H1 (cell line): ENCODE measurements at regions not wholly inside any gene's neighbourhood (a gene's known extent, or its start where the extent isn't known, plus 50 kb on each side); places are given as distances from the start of the nearest gene placed in this dataset.
A peak's percentile ranks its signal among the peaks of the same experiment; 100 is the strongest.
"Not testable (repeated sequence)": the region's sequence is repeated elsewhere in the genome, so short reads cannot be mapped to it uniquely, and the experiment has no call there.

Experiments
- CTCF ChIA-PET: fragments of 300-600 bp; sonication (Branson Sonifier 250); formaldehyde crosslinking; loops from one replicate; lab custom pipeline; 2021; ENCODE audit not compliant: partially characterized antibody; lab: Charles Lee
- POLR2A ChIA-PET: fragments of 300-600 bp; sonication (Branson Sonifier 250); formaldehyde crosslinking; loops from one replicate; lab custom pipeline; 2021; ENCODE audit warnings: inconsistent platforms; ENCODE audit not compliant: partially characterized antibody; lab: Charles Lee
- DNase-seq, 2 experiments: peaks; one replicate each; pipeline versions ENCODE4 v3.0.0 to v3.0.0-alpha.2; 2010 to 2022; ENCODE audit warnings: low spot score in 2 of 2, low read depth in 1 of 2, mixed read lengths in 1 of 2
- FAIRE-seq: peaks from 2 replicates; lab custom pipeline; 2011; peaks lifted over from hg19 to GRCh38; lab: Jason Lieb, UNC
- H2AFZ ChIP-seq: 2 replicates; pipeline ENCODE4 v1.8.1; 2012; ENCODE audit warnings: low read length, inconsistent platforms
- H2AK5ac ChIP-seq: 2 replicates; pipeline ENCODE4 v1.6.1; 2013; ENCODE audit warnings: low read depth, low read length
- H2BK120ac ChIP-seq: replicated peaks from 2 replicates; pipeline ENCODE3; 2013; ENCODE audit warnings: low read depth, low read length, inconsistent platforms
- H2BK12ac ChIP-seq: 2 replicates; pipeline ENCODE4 v1.6.1; 2013; ENCODE audit warnings: low read depth, low read length
- H2BK15ac ChIP-seq: 2 replicates; pipeline ENCODE4 v1.6.1; 2013; ENCODE audit warnings: low read length
- H2BK20ac ChIP-seq: 2 replicates; pipeline ENCODE4 v1.6.1; 2013; ENCODE audit warnings: low read length
- H2BK5ac ChIP-seq: 2 replicates; pipeline ENCODE4 v1.6.1; 2013; ENCODE audit warnings: low read depth, low read length
- H3K14ac ChIP-seq: 2 replicates; pipeline ENCODE4 v1.6.1; 2013; ENCODE audit warnings: inconsistent platforms; ENCODE audit not compliant: insufficient read length
- H3K18ac ChIP-seq: 2 replicates; pipeline ENCODE4 v1.6.1; 2013; ENCODE audit warnings: low read length; ENCODE audit errors: extremely low read depth
- H3K23ac ChIP-seq: 2 replicates; pipeline ENCODE4 v1.6.1; 2013; ENCODE audit warnings: inconsistent platforms; ENCODE audit not compliant: insufficient read length
- H3K23me2 ChIP-seq: 2 replicates; pipeline ENCODE4 v1.6.1; 2013; ENCODE audit warnings: low read depth, low read length
- H3K27ac ChIP-seq: 2 replicates; pipeline ENCODE4 v1.6.1; 2011; ENCODE audit warnings: low read depth, low read length, inconsistent platforms
- H3K27me3 ChIP-seq, 4 experiments: replicated peaks in 1 of 4; 1 replicate in 1 of 4; 2 replicates in 3 of 4; pipeline versions ENCODE4 v1.6.1 to v1.8.1; 2011 to 2013; ENCODE audit warnings: low read length in 3 of 4, mild to moderate bottlenecking in 3 of 4, inconsistent platforms in 2 of 4, mixed read lengths in 2 of 4, moderate library complexity in 1 of 4; ENCODE audit not compliant: control insufficient read depth in 3 of 4, insufficient read depth in 3 of 4; ENCODE audit errors: extremely low read depth in 1 of 4
- H3K36me3 ChIP-seq, 4 experiments: 2 replicates each; pipeline versions ENCODE4 v1.6.1 to v1.8.1; 2011 to 2013; ENCODE audit warnings: mild to moderate bottlenecking in 4 of 4, low read length in 3 of 4, moderate library complexity in 2 of 4, control low read depth in 1 of 4, inconsistent platforms in 1 of 4; ENCODE audit not compliant: insufficient read depth in 4 of 4, control insufficient read depth in 2 of 4
- H3K4ac ChIP-seq: replicated peaks from 2 replicates; pipeline ENCODE3; 2013; ENCODE audit warnings: low read length, low read depth, mixed read lengths, inconsistent platforms; ENCODE audit not compliant: insufficient read length
- H3K4me1 ChIP-seq, 4 experiments: replicated peaks in 1 of 4; 1 replicate in 1 of 4; 2 replicates in 3 of 4; pipeline versions ENCODE4 v1.6.1 to v1.8.1; 2011 to 2013; ENCODE audit warnings: low read length in 3 of 4, inconsistent platforms in 2 of 4, mixed read lengths in 1 of 4; ENCODE audit not compliant: insufficient read depth in 4 of 4, control insufficient read depth in 3 of 4
- H3K4me2 ChIP-seq, 2 experiments: 2 replicates each; pipeline versions ENCODE4 v1.6.1 to v1.8.1; 2011 to 2013; ENCODE audit warnings: low read depth in 2 of 2, low read length in 2 of 2, control low read depth in 1 of 2, inconsistent platforms in 1 of 2, mild to moderate bottlenecking in 1 of 2; ENCODE audit not compliant: insufficient read depth in 1 of 2
- H3K4me3 ChIP-seq, 4 experiments: fragments of 200-600, 300-600 bp in 1 of 4; sonication (generic), shearing (Covaris generic), sonication (Bioruptor Twin) in 1 of 4; 2 replicates each; pipeline versions ENCODE4 v1.5.1 to v1.8.1; 2011 to 2016; ENCODE audit warnings: low read length in 4 of 4, low read depth in 3 of 4, control low read depth in 2 of 4, inconsistent platforms in 2 of 4, mild to moderate bottlenecking in 2 of 4, mixed read lengths in 1 of 4, moderate library complexity in 1 of 4; ENCODE audit not compliant: insufficient read depth in 2 of 4; ENCODE audit errors: extremely low read depth in 1 of 4
- H3K56ac ChIP-seq: replicated peaks from 2 replicates; pipeline ENCODE3; 2013; ENCODE audit warnings: low read depth, mild to moderate bottlenecking, mixed read lengths, low read length, inconsistent platforms; ENCODE audit not compliant: insufficient read length
- H3K79me1 ChIP-seq: 2 replicates; pipeline ENCODE4 v1.6.1; 2013; ENCODE audit warnings: low read depth, low read length, control low read depth
- H3K79me2 ChIP-seq, 2 experiments: 2 replicates each; pipeline versions ENCODE4 v1.6.1 to v1.8.1; 2012 to 2013; ENCODE audit warnings: low read length in 2 of 2, mild to moderate bottlenecking in 2 of 2, inconsistent platforms in 1 of 2; ENCODE audit not compliant: insufficient read depth in 2 of 2, control insufficient read depth in 1 of 2
- H3K9ac ChIP-seq, 4 experiments: replicated peaks in 1 of 4; 1 replicate in 1 of 4; 2 replicates in 3 of 4; pipeline versions ENCODE4 v1.6.1 to v1.8.1; 2011 to 2013; ENCODE audit warnings: low read depth in 3 of 4, low read length in 3 of 4, control low read depth in 2 of 4, mild to moderate bottlenecking in 2 of 4, moderate library complexity in 2 of 4, inconsistent platforms in 1 of 4; ENCODE audit errors: extremely low read depth in 1 of 4
- H3K9me3 ChIP-seq, 2 experiments: 2 replicates each; pipeline versions ENCODE4 v1.6.1 to v1.8.1; 2012 to 2013; ENCODE audit warnings: mild to moderate bottlenecking in 2 of 2, moderate library complexity in 2 of 2, control low read depth in 1 of 2, inconsistent platforms in 1 of 2, low read depth in 1 of 2, low read length in 1 of 2, mixed read lengths in 1 of 2; ENCODE audit not compliant: insufficient read depth in 2 of 2
- H4K20me1 ChIP-seq, 2 experiments: replicated peaks in 1 of 2; 2 replicates each; pipeline versions ENCODE3 to v1.8.1; 2011 to 2013; ENCODE audit warnings: inconsistent platforms in 2 of 2, low read length in 2 of 2, mild to moderate bottlenecking in 1 of 2; ENCODE audit not compliant: insufficient read depth in 2 of 2, control insufficient read depth in 1 of 2
- H4K5ac ChIP-seq: 2 replicates; pipeline ENCODE4 v1.6.1; 2013; ENCODE audit warnings: low read length, low read depth, mixed read lengths, inconsistent platforms; ENCODE audit not compliant: insufficient read length
- H4K8ac ChIP-seq: 2 replicates; pipeline ENCODE4 v1.8.0; 2013; ENCODE audit warnings: mild to moderate bottlenecking, moderate library complexity, low read length, inconsistent platforms; ENCODE audit not compliant: insufficient read depth; ENCODE audit errors: extremely low read depth
- H4K91ac ChIP-seq: replicated peaks from 2 replicates; pipeline ENCODE3; 2013; ENCODE audit warnings: low read length, mixed read lengths, inconsistent platforms; ENCODE audit not compliant: insufficient read length
- MAFK ChIP-seq: IDR thresholded peaks from 2 replicates; pipeline ENCODE4 v1.6.1; 2012; ENCODE audit warnings: low read depth, mild to moderate bottlenecking, improper control_type of control experiment, low read length
- WGBS, 2 experiments: shearing (Covaris generic) in 1 of 2; methylation state at CpG; one replicate each; pipeline versions ENCODE4 v1.1.6 to v1.1.7; 2013 to 2015; ENCODE audit warnings: low lambda C conversion rate in 2 of 2, mixed read lengths in 2 of 2, inconsistent platforms in 1 of 2, low coverage in 1 of 2, missing lambda C conversion rate in 1 of 2; ENCODE audit not compliant: insufficient replicate concordance in 2 of 2, insufficient coverage in 1 of 2, insufficient read length in 1 of 2; ENCODE audit errors: extremely low coverage in 1 of 2, missing lambda C conversion rate in 1 of 2; 5-methylcytosine and 5-hydroxymethylcytosine counted together

DNA sequence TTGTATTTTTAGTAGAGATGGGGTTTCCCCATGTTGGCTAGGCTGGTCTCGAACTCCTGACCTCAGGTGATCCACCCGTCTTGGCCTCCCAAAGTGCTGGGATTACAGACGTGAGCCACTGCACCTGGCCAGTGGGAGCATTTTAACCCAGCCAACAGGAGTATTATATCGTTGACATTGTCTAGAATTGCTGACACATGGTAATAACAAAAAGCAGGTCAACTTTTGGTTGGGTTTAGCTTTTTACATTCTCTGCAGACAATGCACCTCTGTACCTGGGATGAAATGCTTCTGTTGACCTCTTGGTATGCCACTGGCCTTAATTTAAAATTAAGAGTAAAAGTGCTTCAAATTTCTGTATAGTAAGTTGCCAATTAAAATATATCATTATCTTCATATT lies 245.6 kb downstream of the TTC6 start:
- H3K4ac ChIP-seq, H3K36me3 ChIP-seq, H3K56ac ChIP-seq, H2AFZ ChIP-seq, H3K9ac ChIP-seq: not testable (repeated sequence)
- peak; percentile 6; the same call in 1 of the 2 replicates for TF ChIP-seq MAFK
- TF ChIP-seq, all 59 proteins: peak for 1; not testable (repeated sequence) for 58
- CTCF ChIA-PET, result interaction anchor here (0.8 to 0.9 kb wide), 2 partner anchors 10 to 763 kb away, joined by 3 to 4 read pairs; no protein-coding TSS in a partner anchor
- not testable (repeated sequence) for H3K4me1 ChIP-seq, H3K14ac ChIP-seq, H3K4me3 ChIP-seq, H4K8ac ChIP-seq, H3K79me2 ChIP-seq, H3K4me2 ChIP-seq, H2BK15ac ChIP-seq, H2BK120ac ChIP-seq, H3K23me2 ChIP-seq, H3K27ac ChIP-seq, H3K9me3 ChIP-seq, H2BK12ac ChIP-seq, H2BK20ac ChIP-seq, FAIRE-seq, H3K79me1 ChIP-seq, H2AK5ac ChIP-seq, H3K18ac ChIP-seq, DNase-seq, H3K27me3 ChIP-seq, H2BK5ac ChIP-seq, H4K91ac ChIP-seq, H3K23ac ChIP-seq, H4K20me1 ChIP-seq, H4K5ac ChIP-seq
- POLR2A ChIA-PET, result interaction anchor here (0.5 kb wide), 1 partner anchor 28 kb away, joined by 3 read pairs; no protein-coding TSS in a partner anchor
- WGBS, 2 experiments, result 88% methylated on average over 4 of the region's 4 CpGs; no CpG with 5 or more reads in 1 of the 2 experiments
